ENCODE measurements at regions not wholly inside any gene's neighbourhood (a gene's known extent, or its start where the extent isn't known, plus 50 kb on each side); places are given as distances from the start of the nearest gene placed in this dataset.
"Not testable (repeated sequence)": the region's sequence is repeated elsewhere in the genome, so short reads cannot be mapped to it uniquely, and the experiment has no call there.

- Mint-ChIP-seq H3K4me1 (peaks cover 7% of the 10 kb centered on the region), H3K27me3 (no peaks in the 10 kb centered on the region), H3K9me3 (ENCODE audit: low read depth) (no peaks in the 10 kb centered on the region), H3K36me3 (peaks cover 13% of the 10 kb centered on the region), H3K4me3 (no peak overlapping the region), H3K27ac (no peak overlapping the region)
- ATAC-seq (no peak), DNase-seq (no peak)
- CTCF ChIA-PET: interaction anchor here (1.6 kb wide), 1 partner anchor 10 kb away, joined by 3 read pairs; no protein-coding TSS in a partner anchor
Measured at GRCh38 chr13:21310220-21310619, 133.8 kb downstream of the MRPL57 start.

GRCh38 chr13:21314976-21315375 is 138.5 kb downstream of the MRPL57 start:
- peaks cover 10% of the 10 kb centered on the region for H3K4me1 Mint-ChIP-seq
- H3K36me3 Mint-ChIP-seq: peaks cover 23% of the 10 kb centered on the region
- DNase-seq; CTCF ChIA-PET; H3K27me3 Mint-ChIP-seq; H3K9me3 Mint-ChIP-seq (ENCODE audit: low read depth); H3K4me3 Mint-ChIP-seq; ATAC-seq; H3K27ac Mint-ChIP-seq: not testable (repeated sequence)

GRCh38 chr13:21316376-21316775 is 139.9 kb downstream of the MRPL57 start:
- peaks cover 17% of the 10 kb centered on the region for H3K36me3 Mint-ChIP-seq
- no peaks in the 10 kb centered on the region for H3K27me3 Mint-ChIP-seq
- H3K9me3 Mint-ChIP-seq (ENCODE audit: low read depth): no peaks in the 10 kb centered on the region
- CTCF ChIA-PET: no interaction called here
- DNase-seq: no peak
- H3K4me1 Mint-ChIP-seq: peaks cover 3% of the 10 kb centered on the region
- no peak overlapping the region for H3K27ac Mint-ChIP-seq
- ATAC-seq: no peak
- H3K4me3 Mint-ChIP-seq: no peak overlapping the region

- H3K9me3 Mint-ChIP-seq (ENCODE audit: low read depth): no peaks in the 10 kb centered on the region
- H3K36me3 Mint-ChIP-seq: peaks cover 13% of the 10 kb centered on the region
- H3K4me3 Mint-ChIP-seq: no peak overlapping the region
- CTCF ChIA-PET: no interaction called here
- ATAC-seq: no peak
- peaks cover 3% of the 10 kb centered on the region for H3K4me1 Mint-ChIP-seq
- no peak for DNase-seq
- H3K27me3 Mint-ChIP-seq: no peaks in the 10 kb centered on the region
- H3K27ac Mint-ChIP-seq: no peak overlapping the region
Measured at GRCh38 chr13:21318891-21319532, 140.1 kb downstream of the ZDHHC20 start.

GRCh38 chr13:21319869-21320641 is 139.0 kb downstream of the ZDHHC20 start:
- peaks cover 14% of the 10 kb centered on the region for H3K36me3 Mint-ChIP-seq
- H3K4me3 Mint-ChIP-seq: no peak overlapping the region
- CTCF ChIA-PET: interaction anchor here (1.1 to 1.3 kb wide), 2 partner anchors 10 to 22 kb away, joined by 3 to 4 read pairs; no protein-coding TSS in a partner anchor
- H3K9me3 Mint-ChIP-seq (ENCODE audit: low read depth): no peaks in the 10 kb centered on the region
- no peaks in the 10 kb centered on the region for H3K27me3 Mint-ChIP-seq
- peaks cover 9% of the 10 kb centered on the region for H3K4me1 Mint-ChIP-seq
- DNase-seq: no peak
- ATAC-seq: no peak
- no peak overlapping the region for H3K27ac Mint-ChIP-seq

- Mint-ChIP-seq H3K4me1 (peaks cover 10% of the 10 kb centered on the region), H3K27me3 (no peaks in the 10 kb centered on the region), H3K27ac (no peak overlapping the region), H3K9me3 (ENCODE audit: low read depth) (no peaks in the 10 kb centered on the region), H3K4me3 (no peak overlapping the region), H3K36me3 (peaks cover 18% of the 10 kb centered on the region)
- CTCF ChIA-PET: interaction anchor here (1.1 to 1.3 kb wide), 2 partner anchors 10 to 23 kb away, joined by 3 to 4 read pairs; no protein-coding TSS in a partner anchor
- ATAC-seq: no peak
- DNase-seq: no peak
Measured at GRCh38 chr13:21320642-21321034, 138.5 kb downstream of the ZDHHC20 start.

GRCh38 chr13:21321269-21321668 is 137.8 kb downstream of the ZDHHC20 start:
- Mint-ChIP-seq H3K27me3 (no peaks in the 10 kb centered on the region), H3K4me3 (no peak overlapping the region), H3K9me3 (ENCODE audit: low read depth) (no peaks in the 10 kb centered on the region), H3K4me1 (peaks cover 10% of the 10 kb centered on the region), H3K27ac (no peak overlapping the region), H3K36me3 (peaks cover 21% of the 10 kb centered on the region)
- CTCF ChIA-PET: no interaction called here
- ATAC-seq: no peak
- DNase-seq: no peak

GRCh38 chr13:21322327-21322965 is 136.7 kb downstream of the ZDHHC20 start:
- no peaks in the 10 kb centered on the region for H3K9me3 Mint-ChIP-seq (ENCODE audit: low read depth)
- ATAC-seq (no peak), DNase-seq (no peak)
- H3K27ac Mint-ChIP-seq: no peak overlapping the region
- no peaks in the 10 kb centered on the region for H3K27me3 Mint-ChIP-seq
- CTCF ChIA-PET: interaction anchor here (0.8 kb wide), 1 partner anchor 24 kb away, joined by 3 read pairs; no protein-coding TSS in a partner anchor
- peaks cover 23% of the 10 kb centered on the region for H3K36me3 Mint-ChIP-seq
- no peak overlapping the region for H3K4me3 Mint-ChIP-seq
- peaks cover 11% of the 10 kb centered on the region for H3K4me1 Mint-ChIP-seq
